H1 (cell line): ENCODE measurements at regions not wholly inside any gene's neighbourhood (a gene's known extent, or its start where the extent isn't known, plus 50 kb on each side); places are given as distances from the start of the nearest gene placed in this dataset.

Experiments
- CBX5 ChIP-seq: fragments of 300-800, 300-1000 bp; sonication (generic); IDR thresholded peaks from 2 replicates; pipeline ENCODE4 v1.7.1; 2016; ENCODE audit warnings: antibody characterized with exemption, low read length, low read depth
- CHD7 ChIP-seq: fragments of 300-600 bp; sonication (generic); IDR thresholded peaks from 2 replicates; pipeline ENCODE4 v1.7.1; 2012; ENCODE audit warnings: low read length, moderate library complexity, mild to moderate bottlenecking, inconsistent platforms; ENCODE audit not compliant: insufficient replicate concordance
- CREB1 ChIP-seq: IDR thresholded peaks from 2 replicates; pipeline ENCODE4 v1.6.1; 2012; ENCODE audit warnings: inconsistent platforms
- GTF2F1 ChIP-seq: IDR thresholded peaks from 2 replicates; pipeline ENCODE4 v1.6.1; 2012; ENCODE audit warnings: low read depth, low read length, improper control_type of control experiment, borderline replicate concordance
- HDAC6 ChIP-seq: IDR thresholded peaks from one replicate; pipeline ENCODE4 v1.7.1; 2012; ENCODE audit warnings: low read depth, mild to moderate bottlenecking, inconsistent platforms, low read length, moderate library complexity
- PHF8 ChIP-seq: fragments of 200-600 bp; sonication (generic); conservative IDR thresholded peaks from 2 replicates; pipeline ENCODE4 v1.7.1; 2012; ENCODE audit warnings: low read depth, mild to moderate bottlenecking, inconsistent platforms, low read length, moderate library complexity
- RNF2 ChIP-seq: fragments of 200-900, 300-1000 bp; sonication (generic); IDR thresholded peaks from 2 replicates; pipeline ENCODE4 v1.7.1; 2016; ENCODE audit warnings: borderline replicate concordance, low read depth, mild to moderate bottlenecking, antibody characterized with exemption, low read length; ENCODE audit not compliant: poor library complexity, severe bottlenecking; ENCODE audit errors: missing control alignments
- SAP30 ChIP-seq: fragments of 300-600 bp; sonication (generic); IDR thresholded peaks from 2 replicates; pipeline ENCODE4 v1.7.1; 2012; ENCODE audit warnings: low read length, moderate library complexity, mild to moderate bottlenecking, inconsistent platforms; ENCODE audit not compliant: insufficient read depth, insufficient replicate concordance
- SUZ12 ChIP-seq: fragments of 200-600 bp; sonication (generic); IDR thresholded peaks from 2 replicates; pipeline ENCODE4 v1.6.1; 2012; ENCODE audit warnings: mild to moderate bottlenecking, inconsistent platforms, low read length, moderate library complexity, mixed read lengths
- TAF7 ChIP-seq: optimal IDR thresholded peaks from 2 replicates; pipeline ENCODE3; 2011; ENCODE audit warnings: low read depth, mild to moderate bottlenecking, inconsistent platforms, low read length, moderate library complexity, borderline replicate concordance
- TBP ChIP-seq: IDR thresholded peaks from 2 replicates; pipeline ENCODE4 v1.6.1; 2011; ENCODE audit warnings: low read depth, low read length, improper control_type of control experiment
- ZNF274 ChIP-seq: IDR thresholded peaks from 2 replicates; pipeline ENCODE4 v1.7.0; 2012; ENCODE audit warnings: low read length, borderline replicate concordance; ENCODE audit errors: extremely low read depth

GRCh38 chr1:114249691-114250090 is 96.0 kb upstream of the SYT6 start (continued):
- TF ChIP-seq CHD7: no peak
- no peak for TF ChIP-seq SUZ12
- TF ChIP-seq RNF2: no peak
- TF ChIP-seq CBX5: no peak
- no peak for TF ChIP-seq CREB1
- no peak for TF ChIP-seq ZNF274
- TF ChIP-seq HDAC6: no peak
- TF ChIP-seq GTF2F1: no peak
- no peak for TF ChIP-seq TAF7
- no peak for TF ChIP-seq TBP
- TF ChIP-seq PHF8: no peak
- TF ChIP-seq SAP30: no peak
- TF ChIP-seq, all 59 proteins: peak for 0
